DMS153 (cell line): ENCODE measurements at regions not wholly inside any gene's neighbourhood (a gene's known extent, or its start where the extent isn't known, plus 50 kb on each side); places are given as distances from the start of the nearest gene placed in this dataset.

Source experiments
- DNase-seq: peaks from one replicate; lab custom pipeline; 2025; lab: John Stamatoyannopoulos, UW

- DNase-seq = no peak
Measured at GRCh38 chr7:85655252-85655651, 468.4 kb upstream of the SEMA3D start.

- no peak for DNase-seq
Measured at GRCh38 chr7:85644272-85644671, 457.4 kb upstream of the SEMA3D start.

DNA sequence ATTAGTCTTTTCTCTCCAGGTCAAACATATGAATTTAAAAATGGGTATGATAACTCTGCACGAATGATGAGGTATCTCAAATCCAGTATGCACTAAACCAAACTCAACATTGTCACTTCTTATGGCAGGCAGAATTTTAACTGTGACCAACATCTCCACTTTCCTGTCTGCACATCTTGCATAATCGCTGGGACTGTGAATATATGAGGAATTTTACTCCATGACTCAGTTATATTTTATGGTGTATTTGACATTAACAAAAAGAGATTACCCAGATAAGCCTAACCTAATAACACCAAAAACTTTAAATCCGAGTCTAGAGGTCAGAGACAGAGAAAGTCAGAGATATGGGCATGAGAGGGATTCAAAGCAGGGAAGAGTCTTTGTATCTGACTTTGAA lies 454.5 kb upstream of the SEMA3D start:
- DNase-seq = no peak

GRCh38 chr7:85638394-85638793 lies 451.5 kb upstream of the SEMA3D start:
- no peak for DNase-seq

DNA sequence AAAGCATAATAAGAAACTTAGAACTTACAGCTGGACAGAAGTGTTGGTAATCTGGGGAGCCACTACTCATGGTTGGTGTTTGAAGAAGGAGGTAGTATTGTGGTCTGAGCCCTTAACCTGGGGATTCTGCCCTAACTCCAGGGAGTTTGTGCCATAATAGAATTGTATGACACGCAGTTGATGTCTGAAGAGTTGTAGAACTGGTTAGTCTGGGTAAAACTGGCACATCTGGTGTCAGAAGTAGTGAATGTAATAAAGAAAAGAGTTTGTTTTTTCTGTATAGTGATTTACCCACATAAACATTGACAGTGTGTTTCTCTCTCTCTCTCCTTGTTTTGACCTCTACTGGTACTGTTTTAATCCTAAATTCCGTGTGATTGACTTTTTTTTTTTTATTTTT lies 448.1 kb upstream of the SEMA3D start:
- no peak for DNase-seq

DNA sequence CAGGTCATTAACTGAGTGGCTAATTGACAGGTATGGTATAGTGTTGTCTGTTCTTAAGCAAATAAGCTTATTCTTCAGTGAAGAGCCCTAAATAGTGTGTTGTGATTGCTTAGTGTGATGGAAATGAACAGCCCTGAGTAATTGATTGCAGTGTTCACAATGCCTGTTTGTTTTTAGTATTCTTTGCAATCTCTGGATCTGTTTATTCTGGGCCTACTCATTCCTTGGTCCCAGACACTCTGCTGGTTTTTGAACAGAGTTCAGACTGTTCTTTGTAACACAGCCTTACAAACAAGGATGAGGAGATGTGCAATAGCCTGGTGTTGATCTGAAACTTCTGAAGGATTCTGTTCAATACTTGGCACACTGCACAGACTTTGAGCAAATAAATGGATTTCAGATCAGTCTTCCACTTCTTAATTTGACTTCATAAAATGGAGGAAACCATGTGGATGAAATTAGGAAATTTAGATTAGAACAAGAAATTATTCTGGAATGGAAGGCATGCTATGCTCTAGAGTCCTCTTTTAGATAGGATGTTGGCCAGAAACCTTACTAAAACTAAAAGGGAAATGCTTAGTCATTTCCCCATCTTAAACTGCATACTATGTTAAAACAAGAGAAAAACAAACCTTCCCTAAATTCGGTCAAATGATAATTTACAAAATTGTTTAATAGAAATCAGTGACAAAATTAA lies 444.2 kb upstream of the SEMA3D start:
- DNase-seq = peak; percentile 70

DNA sequence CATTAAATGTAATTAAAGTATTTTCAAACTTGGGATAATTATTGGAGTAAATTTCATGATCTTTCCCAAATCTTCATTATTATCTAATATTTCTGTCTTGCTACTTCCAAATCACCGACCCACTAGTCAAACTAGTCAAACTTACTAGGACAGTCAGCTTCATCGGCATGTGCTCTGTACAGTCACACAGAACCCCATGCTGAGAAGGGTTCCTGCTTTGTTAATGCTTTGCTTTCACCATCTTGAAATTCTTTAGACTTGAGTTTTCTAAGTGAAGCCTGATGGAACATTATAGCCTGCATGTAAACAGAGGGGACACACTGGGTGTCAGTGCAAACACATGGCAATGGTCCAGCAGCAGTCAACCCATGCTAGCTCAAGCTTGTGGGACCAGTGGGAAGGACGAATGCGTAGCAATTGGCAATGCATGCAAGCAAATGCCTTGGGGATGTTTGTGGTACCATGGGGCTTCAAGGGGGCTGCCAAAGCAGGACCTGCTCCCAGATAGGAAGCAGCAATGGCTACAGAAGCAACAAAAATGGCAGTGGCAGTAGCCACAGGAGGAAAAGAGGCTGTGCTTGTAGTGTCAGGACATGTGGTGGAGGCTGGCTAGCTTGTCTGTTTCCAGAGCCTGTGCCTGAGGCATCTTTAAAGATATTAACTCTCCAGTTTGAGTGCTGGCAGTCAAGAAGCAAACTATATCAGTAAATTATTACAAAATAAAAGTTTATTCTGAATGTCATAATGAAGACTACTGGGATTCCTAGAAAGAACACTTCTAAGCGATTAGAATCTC lies 441.1 kb upstream of the SEMA3D start:
- no peak for DNase-seq

GRCh38 chr7:85622059-85622458 lies 435.2 kb upstream of the SEMA3D start:
- DNase-seq = no peak

- no peak for DNase-seq
Measured at GRCh38 chr7:85620936-85621685, 434.3 kb upstream of the SEMA3D start.

DNA sequence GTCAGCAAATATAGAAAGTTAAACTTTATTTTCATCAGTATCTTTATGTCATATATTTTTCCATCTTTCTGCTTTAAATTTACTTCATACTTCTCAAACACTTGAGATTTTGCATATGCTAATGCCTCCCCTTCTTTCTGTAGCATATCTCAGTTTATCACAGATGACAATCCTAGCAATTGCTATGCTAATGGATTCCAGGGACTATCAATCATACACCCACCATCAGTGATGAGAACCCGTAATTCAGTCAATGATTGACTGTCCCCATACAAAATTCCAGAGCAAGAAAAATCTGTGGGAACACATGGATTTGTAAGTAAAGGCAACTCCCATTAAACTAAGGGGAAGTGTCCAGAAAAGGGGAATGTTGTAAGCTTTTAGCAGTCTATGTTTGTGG lies 432.4 kb upstream of the SEMA3D start:
- no peak for DNase-seq

- DNase-seq = no peak
Measured at GRCh38 chr7:85614684-85615083, 427.8 kb upstream of the SEMA3D start.

DNA sequence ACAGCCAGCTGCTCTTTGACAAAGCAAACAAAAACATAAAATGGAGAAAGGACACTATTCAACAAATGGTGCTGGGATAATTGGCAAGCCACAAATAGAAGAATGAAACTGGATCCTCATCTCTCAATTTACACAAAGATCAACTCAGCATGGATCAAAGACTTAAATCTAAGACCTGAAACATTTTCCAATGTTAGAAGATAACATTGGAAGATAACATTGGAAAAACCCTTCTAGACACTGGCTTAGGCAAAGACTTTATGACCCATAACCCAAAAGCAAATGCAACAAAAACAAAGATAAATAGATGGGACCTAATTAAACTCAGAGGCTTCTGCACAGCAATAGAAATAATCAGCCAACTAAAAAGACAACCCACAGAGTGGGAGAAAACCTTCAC lies 425.7 kb upstream of the SEMA3D start:
- peak; percentile 58 for DNase-seq

DNA sequence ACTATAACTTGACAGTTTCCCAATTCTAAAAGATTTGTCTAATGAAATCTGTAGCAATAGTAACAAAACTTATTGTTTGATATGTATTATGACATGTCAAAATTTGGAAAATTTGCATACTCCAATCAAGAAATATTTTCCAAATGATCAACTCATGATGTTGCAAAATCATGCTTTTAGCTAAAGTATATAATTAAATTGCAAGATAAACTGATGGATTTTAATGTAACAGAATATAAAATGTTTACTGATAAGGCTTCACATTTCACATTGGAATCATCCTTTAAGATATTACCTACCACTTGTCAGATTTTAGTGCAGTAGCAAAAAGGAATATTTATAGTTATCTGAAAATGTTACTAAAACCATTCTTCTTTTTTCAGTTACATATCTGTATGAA lies 421.9 kb upstream of the SEMA3D start:
- no peak for DNase-seq

GRCh38 chr7:85602196-85602595 lies 415.3 kb upstream of the SEMA3D start:
- DNase-seq = no peak

- DNase-seq = no peak
Measured at GRCh38 chr7:85600395-85600794, 413.5 kb upstream of the SEMA3D start.

DNA sequence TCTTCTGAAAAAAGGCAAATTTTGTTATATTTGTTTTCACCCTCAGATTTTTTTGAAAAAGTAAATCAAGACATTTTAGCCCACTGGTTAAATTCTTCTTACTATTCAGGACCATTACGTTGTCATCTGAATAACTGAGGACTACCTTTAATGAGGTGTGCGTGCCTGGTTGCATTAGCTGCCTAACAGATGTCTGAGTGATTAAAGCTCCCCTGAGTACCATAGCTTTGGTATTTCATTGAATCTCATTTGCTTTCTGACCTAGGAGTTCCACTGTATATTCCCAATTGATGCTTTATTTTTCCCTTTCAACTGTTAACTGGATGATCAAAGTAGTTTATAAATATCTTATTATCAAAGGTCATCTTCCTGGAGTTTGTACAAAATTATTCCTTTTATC lies 410.0 kb upstream of the SEMA3D start:
- no peak for DNase-seq

DNA sequence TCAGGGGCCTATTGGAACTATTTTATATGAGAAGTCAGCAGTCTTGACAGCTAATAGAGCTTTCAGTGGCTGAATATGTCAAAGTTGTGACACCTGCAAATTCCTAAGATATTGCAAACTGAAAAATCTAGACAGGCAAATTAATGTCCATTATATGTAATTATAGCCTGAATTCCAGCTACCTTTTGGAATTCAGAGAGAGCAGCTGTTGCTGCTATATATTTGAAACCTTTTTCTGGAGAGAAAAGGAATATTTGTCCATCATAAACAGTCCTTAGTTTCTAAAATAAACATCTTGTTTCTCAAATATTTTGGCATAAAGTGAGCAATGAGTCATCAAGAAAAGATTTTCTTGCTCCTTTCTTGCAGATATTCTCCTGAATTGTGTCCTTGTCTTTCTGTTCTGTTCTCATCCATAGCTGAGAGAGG lies 408.9 kb upstream of the SEMA3D start:
- DNase-seq = no peak

- DNase-seq = no peak
Measured at GRCh38 chr7:85593355-85593754, 406.5 kb upstream of the SEMA3D start.

GRCh38 chr7:85587785-85588184 lies 400.9 kb upstream of the SEMA3D start:
- DNase-seq = no peak

DNA sequence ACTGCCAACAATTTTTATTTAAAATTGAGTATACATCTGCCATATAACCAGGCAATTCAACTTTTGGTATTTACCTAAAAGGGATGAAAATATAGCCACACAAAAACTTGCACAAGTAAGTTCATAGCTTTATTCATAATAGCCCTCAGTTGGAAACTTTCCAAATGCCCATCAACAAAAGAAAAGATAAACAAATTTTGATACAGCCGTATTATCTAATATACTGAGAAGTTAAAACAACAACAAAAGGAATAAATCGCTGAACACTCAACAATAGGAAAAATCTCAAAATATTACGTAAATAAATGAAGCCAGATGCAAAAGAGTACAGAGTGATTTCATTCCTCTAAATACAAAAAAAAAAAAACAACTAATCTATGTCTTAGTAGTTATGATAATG lies 399.2 kb upstream of the SEMA3D start:
- no peak for DNase-seq

DNA sequence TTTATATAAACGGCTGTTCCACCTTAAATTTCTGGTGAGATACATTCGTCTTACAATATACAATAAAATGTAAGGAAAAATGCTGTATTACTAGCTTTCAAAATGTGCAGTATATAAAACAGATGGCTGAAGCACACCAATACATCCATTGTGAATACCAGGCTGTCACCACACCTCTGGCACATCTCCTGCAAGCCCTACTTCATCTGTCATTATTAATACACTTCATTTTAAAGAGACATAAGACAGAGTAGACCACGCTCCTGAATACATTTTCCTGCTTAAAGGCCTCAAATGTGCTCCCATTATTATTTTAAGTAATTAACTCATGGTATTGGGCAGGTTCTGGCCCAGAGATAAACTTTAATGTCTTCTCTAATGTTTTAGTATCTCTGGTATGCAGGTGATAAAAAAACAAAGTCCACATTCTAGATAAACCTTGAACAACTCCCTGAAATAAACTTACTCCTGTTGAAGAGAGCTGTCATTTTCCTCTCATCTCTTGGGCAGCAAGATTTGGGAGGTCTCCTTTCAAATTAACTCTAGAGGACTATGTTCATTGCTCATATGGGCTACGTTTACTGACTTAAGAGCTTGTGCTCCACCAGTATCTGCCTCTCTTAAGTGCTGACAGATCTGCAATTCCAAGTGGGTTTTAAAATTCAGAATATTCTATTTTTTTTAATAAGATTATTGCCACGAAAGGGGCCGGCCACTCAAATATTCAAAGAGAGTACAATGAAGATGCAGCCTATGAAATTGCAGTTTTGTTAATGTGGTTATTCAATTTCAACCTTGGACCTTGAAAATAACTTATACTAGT lies 396.5 kb upstream of the SEMA3D start:
- no peak for DNase-seq

- DNase-seq = no peak
Measured at GRCh38 chr7:85573844-85574243, 387.0 kb upstream of the SEMA3D start.
